ENCODE measurements at regions not wholly inside any gene's neighbourhood (a gene's known extent, or its start where the extent isn't known, plus 50 kb on each side); places are given as distances from the start of the nearest gene placed in this dataset.

- TF ChIP-seq CTCF (IDR thresholded peaks at IDR 0.05) (no peak), KAT7 (CRISPR knock-in tag; IDR thresholded peaks at IDR 0.05; ENCODE audit: borderline replicate concordance) (no peak), ZNF219 (CRISPR knock-in tag; IDR thresholded peaks at IDR 0.05; ENCODE audit: borderline replicate concordance) (no peak), ERG (CRISPR knock-in tag; IDR thresholded peaks at IDR 0.05) (no peak), AR (CRISPR knock-in tag; IDR thresholded peaks at IDR 0.05) (no peak), ATF2 (CRISPR knock-in tag; IDR thresholded peaks at IDR 0.05; ENCODE audit: borderline replicate concordance, low read depth) (no peak), SMAD3 (CRISPR knock-in tag; IDR thresholded peaks at IDR 0.05; ENCODE audit: borderline replicate concordance) (no peak), GABPB1 (CRISPR knock-in tag; IDR thresholded peaks at IDR 0.05) (no peak), IRF1 (CRISPR knock-in tag; IDR thresholded peaks at IDR 0.05) (no peak), CREM (CRISPR knock-in tag; IDR thresholded peaks at IDR 0.05) (no peak), ETV6 (CRISPR knock-in tag; IDR thresholded peaks at IDR 0.05) (no peak), NR2C2 (CRISPR knock-in tag; IDR thresholded peaks at IDR 0.05) (no peak), ZNF512 (CRISPR knock-in tag; IDR thresholded peaks at IDR 0.05; ENCODE audit: borderline replicate concordance) (no peak), TP53 (CRISPR knock-in tag; IDR thresholded peaks at IDR 0.05) (no peak)
Measured at GRCh38 chr13:59519819-59520218, 643.9 kb downstream of the DIAPH3 start.

Data from WTC11 (cell line).